Adrenal gland (tissue), 9 donors: ENCODE measurements at regions not wholly inside any gene's neighbourhood (a gene's known extent, or its start where the extent isn't known, plus 50 kb on each side); places are given as distances from the start of the nearest gene placed in this dataset.

ENCODE experiments used
- DNase-seq, 7 donors: peaks; one replicate each; pipeline ENCODE4 v3.0.0-alpha.2; 2019 to 2020
- H3K27ac ChIP-seq, 5 donors: fragments of 200-600 bp; sonication (generic) in 4 of 5; 1 replicate in 3 of 5; 2 replicates in 2 of 5; pipeline versions ENCODE4 v1.5.1 to v1.8.0; 2016 to 2020; ENCODE audit warnings: mild to moderate bottlenecking in 1 of 5
- H3K27me3 ChIP-seq: fragments of 200-600 bp; 2 replicates; pipeline ENCODE4 v1.8.0; 2021
- H3K36me3 ChIP-seq, 2 donors: fragments of 200-600 bp; replicated peaks in 1 of 2; 1 replicate in 1 of 2; 2 replicates in 1 of 2; pipeline versions ENCODE4 v1.5.1 to v1.8.0; 2018 to 2022
- H3K4me1 ChIP-seq, 2 donors: fragments of 200-600 bp; replicated peaks in 1 of 2; 1 replicate in 1 of 2; 2 replicates in 1 of 2; pipeline versions ENCODE4 v1.5.1 to v1.8.0; 2018 to 2021
- H3K4me3 ChIP-seq, 4 donors: fragments of 200-600 bp; sonication (generic) in 3 of 4; one replicate each; pipeline ENCODE4 v1.5.1; 2016 to 2018
- H3K9me3 ChIP-seq, 3 donors: fragments of 200-600 bp; sonication (generic) in 1 of 3; replicated peaks in 1 of 3; 1 replicate in 2 of 3; 2 replicates in 1 of 3; pipeline versions ENCODE4 v1.5.1 to v1.8.0; 2016 to 2021
- CTCF ChIP-seq, 6 experiments: fragments of 450-650 bp in 4 of 6; fragments of 200-600 bp in 2 of 6; sonication (generic) in 1 of 6; IDR thresholded peaks; 1 replicate in 5 of 6; 2 replicates in 1 of 6; pipeline versions ENCODE4 v1.5.1 to v1.8.0; 2016 to 2021; ENCODE audit warnings: antibody characterized with exemption in 6 of 6, mild to moderate bottlenecking in 2 of 6, moderate library complexity in 1 of 6
- POLR2A ChIP-seq, 2 donors: fragments of 450-650 bp; IDR thresholded peaks; one replicate each; pipeline ENCODE4 v1.6.1; 2017; ENCODE audit warnings: antibody characterized with exemption in 2 of 2, mild to moderate bottlenecking in 2 of 2, moderate library complexity in 1 of 2
- WGBS, 4 donors: extraction: QIAGEN DNeasy Blood & Tissue Kit in 2 of 4; methylation state at CpG; one replicate each; pipeline versions ENCODE4 v1.1.5 to v1.1.7; 2013 to 2017; 5-methylcytosine and 5-hydroxymethylcytosine counted together
- intact Hi-C, 2 donors: fragments of 100-400 bp; cut with DNase I; formaldehyde crosslinking; loops; one replicate each; pipeline versions ENCODE4 v1.14.1 to v1.15.0; 2022 to 2023
- donor health status: healthy with polysubstance abuse.
- donor health status: Bipolar disorder and iron deficiency.
- donor health status: DM: yes; HTN: yes; CAD: no.
- donor health status: DM: no; HTN: no; CAD: no.
- donor health status: DM: no; HTN: no; CAD: no.

- H3K4me3 ChIP-seq, result no peak overlapping the region
- TF ChIP-seq CTCF (IDR thresholded peaks at IDR 0.05), result no peak
- TF ChIP-seq POLR2A (IDR thresholded peaks at IDR 0.05), result no peak
- WGBS, 4 donors, result 51 to 63% (median 58%) methylated on average over 2 of the region's 2 CpGs
- no peaks in the 10 kb centered on the region for H3K9me3 ChIP-seq
- no peaks in the 10 kb centered on the region for H3K27me3 ChIP-seq
- intact Hi-C loops, result no loop called here
- no peak overlapping the region for H3K27ac ChIP-seq
- no peaks in the 10 kb centered on the region for H3K4me1 ChIP-seq
- no peak for DNase-seq
- no peaks in the 10 kb centered on the region for H3K36me3 ChIP-seq
Observed at GRCh38 chr18:41150316-41150715, 804.7 kb upstream of the PIK3C3 start.

GRCh38 chr18:41146301-41146700 lies 808.7 kb upstream of the PIK3C3 start:
- H3K9me3 ChIP-seq, result no peaks in the 10 kb centered on the region
- WGBS, 4 donors, result 47 to 89% (median 61%) methylated on average over 1 of the region's 1 CpG
- H3K4me1 ChIP-seq, result no peaks in the 10 kb centered on the region
- TF ChIP-seq POLR2A (IDR thresholded peaks at IDR 0.05) (no peak), CTCF (IDR thresholded peaks at IDR 0.05) (no peak)
- no peaks in the 10 kb centered on the region for H3K27me3 ChIP-seq
- H3K36me3 ChIP-seq, result no peaks in the 10 kb centered on the region
- DNase-seq, result no peak
- no peak overlapping the region for H3K4me3 ChIP-seq
- H3K27ac ChIP-seq, result no peak overlapping the region
- intact Hi-C loops, result no loop called here

GRCh38 chr18:41145516-41145915 lies 809.5 kb upstream of the PIK3C3 start:
- Histone ChIP-seq H3K4me3 (no peak overlapping the region), H3K27ac (no peak overlapping the region), H3K36me3 (no peaks in the 10 kb centered on the region), H3K9me3 (no peaks in the 10 kb centered on the region), H3K4me1 (no peaks in the 10 kb centered on the region), H3K27me3 (no peaks in the 10 kb centered on the region)
- intact Hi-C loops, result no loop called here
- DNase-seq, result no peak
- TF ChIP-seq POLR2A (IDR thresholded peaks at IDR 0.05) (no peak), CTCF (IDR thresholded peaks at IDR 0.05) (no peak)

GRCh38 chr18:41144441-41144840 lies 810.6 kb upstream of the PIK3C3 start:
- intact Hi-C loops, result no loop called here
- no peak overlapping the region for H3K4me3 ChIP-seq

More at GRCh38 chr18:41144441-41144840, 810.6 kb upstream of the PIK3C3 start:
- TF ChIP-seq POLR2A (IDR thresholded peaks at IDR 0.05) (no peak), CTCF (IDR thresholded peaks at IDR 0.05) (no peak)
- WGBS, 4 donors, result 76 to 85% (median 83%) methylated on average over 1 of the region's 1 CpG
- Histone ChIP-seq H3K9me3 (no peaks in the 10 kb centered on the region), H3K27ac (no peak overlapping the region), H3K36me3 (no peaks in the 10 kb centered on the region), H3K27me3 (no peaks in the 10 kb centered on the region), H3K4me1 (no peaks in the 10 kb centered on the region)
- DNase-seq, result no peak
